ENCODE measurements at regions not wholly inside any gene's neighbourhood (a gene's known extent, or its start where the extent isn't known, plus 50 kb on each side); places are given as distances from the start of the nearest gene placed in this dataset.

GRCh38 chr1:229141271-229141670 lies 129.6 kb upstream of the RAB4A start:
- Histone ChIP-seq H3K4me1 (peaks cover 4% of the 10 kb centered on the region; the same call in 1 of the 2 replicates), H3K27me3 (no peaks in the 10 kb centered on the region), H3K4me3 (ENCODE audit: low read depth, low read length) (no peak overlapping the region), H3K9me3 (no peaks in the 10 kb centered on the region), H3K36me3 (no peaks in the 10 kb centered on the region)
- TF ChIP-seq CTCF (IDR thresholded peaks at IDR 0.05; ENCODE audit: low read depth, low read length): no peak
- DNase-seq: no peak

DNA sequence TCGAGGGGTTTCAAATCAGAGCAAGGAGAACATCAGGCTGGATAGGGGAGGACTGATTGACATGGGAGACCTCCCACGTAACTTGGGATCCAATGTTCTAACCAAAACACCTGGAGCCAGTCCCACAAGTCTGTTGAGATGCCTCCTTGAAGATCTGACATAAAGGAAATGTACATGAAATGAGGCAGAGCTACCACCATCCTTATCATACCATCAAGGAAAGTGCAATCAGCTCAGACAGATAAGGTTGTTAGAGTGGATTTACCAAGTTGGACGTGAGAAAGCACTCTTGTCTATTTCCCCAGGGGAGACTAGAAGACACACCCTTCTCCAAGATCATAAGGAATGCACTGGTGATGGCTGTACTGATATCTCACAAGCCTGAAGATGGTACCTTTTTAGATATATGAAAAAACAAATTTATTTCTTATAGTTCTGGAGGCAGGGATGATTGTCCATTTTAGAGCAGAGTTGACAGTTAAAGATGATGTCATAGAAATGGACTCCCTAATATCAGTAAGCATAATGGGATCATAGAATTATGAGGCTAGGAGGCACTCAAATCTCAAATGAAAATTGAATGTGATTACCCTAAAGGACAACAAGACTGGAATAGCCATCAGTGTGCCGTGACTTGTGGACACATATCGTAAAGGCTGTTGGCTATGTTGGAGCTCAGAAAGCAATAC lies 129.1 kb upstream of the RAB4A start:
- no peak for DNase-seq
- Histone ChIP-seq H3K36me3 (no peaks in the 10 kb centered on the region), H3K27me3 (no peaks in the 10 kb centered on the region), H3K4me3 (ENCODE audit: low read depth, low read length) (no peak overlapping the region), H3K4me1 (peaks cover 4% of the 10 kb centered on the region; the same call in 1 of the 2 replicates), H3K9me3 (no peaks in the 10 kb centered on the region)
- TF ChIP-seq CTCF (IDR thresholded peaks at IDR 0.05; ENCODE audit: low read depth, low read length): no peak

GRCh38 chr1:229142471-229142870 lies 128.4 kb upstream of the RAB4A start:
- Histone ChIP-seq H3K4me1 (peaks cover 4% of the 10 kb centered on the region; the same call in 1 of the 2 replicates), H3K4me3 (ENCODE audit: low read depth, low read length) (no peak overlapping the region), H3K9me3 (no peaks in the 10 kb centered on the region), H3K36me3 (no peaks in the 10 kb centered on the region), H3K27me3 (no peaks in the 10 kb centered on the region)
- no peak for TF ChIP-seq CTCF (IDR thresholded peaks at IDR 0.05; ENCODE audit: low read depth, low read length)
- no peak for DNase-seq

- no peak for TF ChIP-seq CTCF (IDR thresholded peaks at IDR 0.05; ENCODE audit: low read depth, low read length)
- no peaks in the 10 kb centered on the region for H3K27me3 ChIP-seq
- H3K4me1 ChIP-seq: peaks cover 7% of the 10 kb centered on the region
- no peaks in the 10 kb centered on the region for H3K9me3 ChIP-seq
- H3K4me3 ChIP-seq (ENCODE audit: low read depth, low read length): no peak overlapping the region
- H3K36me3 ChIP-seq: no peaks in the 10 kb centered on the region
- DNase-seq: no peak
Observed at GRCh38 chr1:229146647-229147046, 124.3 kb upstream of the RAB4A start.

DNA sequence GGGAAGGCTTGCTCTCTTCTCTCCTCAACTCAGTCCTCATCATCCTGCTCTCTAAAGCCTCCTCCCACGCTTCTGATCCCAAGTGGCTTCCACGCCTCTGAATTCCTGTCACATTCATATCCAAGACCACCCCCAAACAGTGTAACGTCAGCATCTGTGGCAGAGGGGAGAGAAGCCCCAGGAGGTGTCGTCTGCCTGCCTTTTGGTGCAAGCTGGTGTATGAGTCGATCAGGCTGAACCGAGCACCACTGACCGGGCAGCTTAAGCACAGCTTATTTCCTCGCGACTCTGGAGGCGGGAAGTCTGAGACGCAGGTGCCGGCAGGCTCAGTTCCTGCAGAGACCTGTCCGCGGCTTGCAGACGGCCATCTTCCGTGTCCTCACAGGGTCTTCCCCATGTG lies 123.8 kb upstream of the RAB4A start:
- H3K27me3 ChIP-seq: no peaks in the 10 kb centered on the region
- no peak for TF ChIP-seq CTCF (IDR thresholded peaks at IDR 0.05; ENCODE audit: low read depth, low read length)
- DNase-seq: no peak

DNA sequence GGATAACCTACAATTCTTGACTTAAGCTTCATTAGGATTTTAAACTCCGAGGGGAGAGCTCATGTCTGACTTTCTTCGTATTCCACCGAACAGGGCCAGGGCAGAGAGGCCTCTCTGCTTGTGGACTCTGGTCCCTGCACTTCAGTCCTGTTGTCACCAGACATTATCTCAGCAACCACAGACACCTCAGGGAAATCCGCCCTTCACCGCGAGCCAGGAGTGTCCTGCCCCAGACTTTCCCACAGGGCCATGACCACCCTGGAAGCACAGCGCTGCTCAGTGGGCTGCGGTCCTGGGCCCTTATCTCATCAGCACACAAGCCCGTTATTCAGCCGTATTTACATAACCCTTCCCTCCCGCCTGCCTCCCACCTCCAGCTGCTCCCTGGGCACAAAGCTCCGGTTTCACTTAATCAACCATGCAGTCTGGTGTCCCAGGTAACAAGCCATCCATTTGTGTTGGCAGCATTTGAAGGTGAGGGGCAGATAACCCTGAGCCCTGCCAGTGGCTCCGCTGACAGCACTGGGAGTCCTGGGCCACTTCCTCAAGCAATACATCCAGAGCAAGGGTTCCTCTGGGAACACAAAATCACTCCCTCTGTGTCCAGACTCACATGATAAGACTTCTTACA lies 122.8 kb upstream of the RAB4A start:
- no peak for TF ChIP-seq CTCF (IDR thresholded peaks at IDR 0.05; ENCODE audit: low read depth, low read length)
- Histone ChIP-seq H3K4me1 (peaks cover 7% of the 10 kb centered on the region), H3K9me3 (no peaks in the 10 kb centered on the region), H3K36me3 (no peaks in the 10 kb centered on the region), H3K27me3 (no peaks in the 10 kb centered on the region), H3K4me3 (ENCODE audit: low read depth, low read length) (peak overlapping the region; percentile 25)
- peak; percentile 72 for DNase-seq

More for the DNA sequence above, 123.8 kb upstream of the RAB4A start:
- Histone ChIP-seq H3K4me3 (ENCODE audit: low read depth, low read length) (no peak overlapping the region), H3K9me3 (no peaks in the 10 kb centered on the region), H3K4me1 (peaks cover 7% of the 10 kb centered on the region), H3K36me3 (no peaks in the 10 kb centered on the region)

Measured in BE2C (cell line).